HEK293 (cell line): ENCODE measurements at regions not wholly inside any gene's neighbourhood (a gene's known extent, or its start where the extent isn't known, plus 50 kb on each side); places are given as distances from the start of the nearest gene placed in this dataset.

Source experiments
- ELK4 ChIP-seq: IDR thresholded peaks from 2 replicates; pipeline ENCODE4 v1.6.1; 2011; ENCODE audit warnings: mild to moderate bottlenecking, low read depth, low read length, borderline replicate concordance
- GLIS2 ChIP-seq: fragments of 450-650 bp; formaldehyde crosslinking; IDR thresholded peaks from 2 replicates; pipeline ENCODE4 v1.5.1; 2016; ENCODE audit warnings: missing biosample characterization, missing genetic modification characterization
- MYNN ChIP-seq: fragments of 450-650 bp; formaldehyde crosslinking; IDR thresholded peaks from 2 replicates; pipeline ENCODE4 v1.5.1; 2016; ENCODE audit warnings: missing biosample characterization, missing genetic modification characterization, borderline replicate concordance
- PRDM10 ChIP-seq: fragments of 450-650 bp; formaldehyde crosslinking; IDR thresholded peaks from 2 replicates; pipeline ENCODE4 v1.5.1; 2016; ENCODE audit warnings: missing biosample characterization, missing genetic modification characterization
- SETDB1 ChIP-seq: IDR thresholded peaks from one replicate; pipeline ENCODE4 v1.6.1; 2017; ENCODE audit warnings: mild to moderate bottlenecking, low read length, moderate library complexity, mixed read lengths; ENCODE audit not compliant: insufficient read length
- YY1 ChIP-seq: fragments of 450-650 bp; formaldehyde crosslinking; IDR thresholded peaks from 2 replicates; pipeline ENCODE4 v1.5.1; 2018; ENCODE audit warnings: missing biosample characterization, missing genetic modification characterization
- ZNF24 ChIP-seq: fragments of 450-650 bp; formaldehyde crosslinking; IDR thresholded peaks from 2 replicates; pipeline ENCODE4 v1.5.1; 2016; ENCODE audit warnings: missing biosample characterization, missing genetic modification characterization
- ZNF274 ChIP-seq, 2 experiments: fragments of 200-500 bp in 1 of 2; fragments of 450-650 bp in 1 of 2; sonication (Bioruptor generic) in 1 of 2; formaldehyde crosslinking in 1 of 2; IDR thresholded peaks; 2 replicates each; pipeline versions ENCODE4 v1.5.1 to v1.6.1; 2014 to 2016; ENCODE audit warnings: borderline replicate concordance in 1 of 2, inconsistent platforms in 1 of 2, low read length in 1 of 2, missing biosample characterization in 1 of 2, missing genetic modification characterization in 1 of 2
- ZNF621 ChIP-seq: fragments of 450-650 bp; formaldehyde crosslinking; IDR thresholded peaks from 2 replicates; pipeline ENCODE4 v1.5.1; 2017; ENCODE audit warnings: missing biosample characterization, missing genetic modification characterization
- ZNF623 ChIP-seq: fragments of 450-650 bp; formaldehyde crosslinking; IDR thresholded peaks from 2 replicates; pipeline ENCODE4 v1.5.1; 2016; ENCODE audit warnings: missing biosample characterization, missing genetic modification characterization
- ZNF639 ChIP-seq: fragments of 450-650 bp; formaldehyde crosslinking; IDR thresholded peaks from 2 replicates; pipeline ENCODE4 v1.5.1; 2016; ENCODE audit warnings: missing biosample characterization, missing genetic modification characterization
- ZNF660 ChIP-seq: fragments of 450-650 bp; IDR thresholded peaks from 2 replicates; pipeline ENCODE4 v1.5.1; 2018; ENCODE audit warnings: missing biosample characterization, mild to moderate bottlenecking, missing genetic modification characterization
- TF ChIP-seq, protein P1 (sequence below): fragments of 450-650 bp; formaldehyde crosslinking; IDR thresholded peaks from 2 replicates; pipeline ENCODE4 v1.5.1; 2016; ENCODE audit warnings: missing biosample characterization, missing genetic modification characterization
- TF ChIP-seq, protein P2 (sequence below): fragments of 450-650 bp; formaldehyde crosslinking; IDR thresholded peaks from 2 replicates; pipeline ENCODE4 v1.5.1; 2016; ENCODE audit warnings: missing biosample characterization, missing genetic modification characterization

- no peak for TF ChIP-seq ZNF639
- TF ChIP-seq ZNF623: no peak
- TF ChIP-seq SETDB1: no peak
- no peak for TF ChIP-seq GLIS2 (tag by site-specific recombination)
- no peak for TF ChIP-seq ZNF24 (tag by site-specific recombination)
- TF ChIP-seq MYNN (tag by site-specific recombination): no peak
- no peak for TF ChIP-seq ZNF660 (tag by site-specific recombination)
- no peak for TF ChIP-seq YY1 (tag by site-specific recombination)
- no peak for TF ChIP-seq PRDM10 (tag by site-specific recombination)
- TF ChIP-seq ZNF274 (IDR thresholded peaks at IDR 0.05; ENCODE audit: low read length): no peak
- no peak for TF ChIP-seq ZNF274 (tag by site-specific recombination; IDR thresholded peaks at IDR 0.05; ENCODE audit: borderline replicate concordance)
- no peak for TF ChIP-seq ELK4
- TF ChIP-seq, protein P1, sequence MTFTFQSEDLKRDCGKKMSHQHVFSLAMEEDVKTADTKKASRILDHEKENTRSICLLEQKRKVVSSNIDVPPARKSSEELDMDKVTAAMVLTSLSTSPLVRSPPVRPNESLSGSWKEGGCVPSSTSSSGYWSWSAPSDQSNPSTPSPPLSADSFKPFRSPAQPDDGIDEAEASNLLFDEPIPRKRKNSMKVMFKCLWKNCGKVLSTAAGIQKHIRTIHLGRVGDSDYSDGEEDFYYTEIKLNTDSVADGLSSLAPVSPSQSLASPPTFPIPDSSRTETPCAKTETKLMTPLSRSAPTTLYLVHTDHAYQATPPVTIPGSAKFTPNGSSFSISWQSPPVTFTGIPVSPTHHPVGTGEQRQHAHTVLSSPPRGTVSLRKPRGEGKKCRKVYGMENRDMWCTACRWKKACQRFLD (tag by site-specific recombination): no peak
- TF ChIP-seq, protein P2, sequence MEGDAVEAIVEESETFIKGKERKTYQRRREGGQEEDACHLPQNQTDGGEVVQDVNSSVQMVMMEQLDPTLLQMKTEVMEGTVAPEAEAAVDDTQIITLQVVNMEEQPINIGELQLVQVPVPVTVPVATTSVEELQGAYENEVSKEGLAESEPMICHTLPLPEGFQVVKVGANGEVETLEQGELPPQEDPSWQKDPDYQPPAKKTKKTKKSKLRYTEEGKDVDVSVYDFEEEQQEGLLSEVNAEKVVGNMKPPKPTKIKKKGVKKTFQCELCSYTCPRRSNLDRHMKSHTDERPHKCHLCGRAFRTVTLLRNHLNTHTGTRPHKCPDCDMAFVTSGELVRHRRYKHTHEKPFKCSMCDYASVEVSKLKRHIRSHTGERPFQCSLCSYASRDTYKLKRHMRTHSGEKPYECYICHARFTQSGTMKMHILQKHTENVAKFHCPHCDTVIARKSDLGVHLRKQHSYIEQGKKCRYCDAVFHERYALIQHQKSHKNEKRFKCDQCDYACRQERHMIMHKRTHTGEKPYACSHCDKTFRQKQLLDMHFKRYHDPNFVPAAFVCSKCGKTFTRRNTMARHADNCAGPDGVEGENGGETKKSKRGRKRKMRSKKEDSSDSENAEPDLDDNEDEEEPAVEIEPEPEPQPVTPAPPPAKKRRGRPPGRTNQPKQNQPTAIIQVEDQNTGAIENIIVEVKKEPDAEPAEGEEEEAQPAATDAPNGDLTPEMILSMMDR (tag by site-specific recombination): no peak
- TF ChIP-seq ZNF621 (tag by site-specific recombination): no peak
These were observed 347.6 kb downstream of the CTTN start for GRCh38 chr11:70745941-70746340.
